ENCODE measurements at regions not wholly inside any gene's neighbourhood (a gene's known extent, or its start where the extent isn't known, plus 50 kb on each side); places are given as distances from the start of the nearest gene placed in this dataset.

DNA sequence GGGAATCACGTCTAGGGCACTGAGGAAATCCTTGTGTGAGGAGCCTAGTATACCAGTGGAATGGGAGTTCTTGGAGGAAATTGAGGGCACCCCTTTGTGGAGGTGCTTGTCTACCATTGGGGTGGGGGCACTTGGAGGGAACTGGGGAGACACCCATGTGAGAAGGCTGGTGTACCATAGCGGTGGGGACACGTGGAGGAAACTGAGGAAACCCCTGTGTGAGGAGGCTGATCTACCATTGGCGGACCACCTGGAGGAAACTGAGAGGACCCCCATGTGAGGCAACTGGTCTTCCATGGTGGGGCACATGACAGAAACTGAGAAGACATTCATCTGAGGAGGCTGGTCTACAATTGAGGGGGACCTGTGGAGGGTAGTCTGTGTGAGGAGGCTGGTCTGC lies 164.5 kb downstream of the FBLN2 start:
- TF ChIP-seq EZH2 (IDR thresholded peaks at IDR 0.05) (no peak), EZH2phosphoT487 (IDR thresholded peaks at IDR 0.05) (no peak)
- TF ChIP-seq, protein P1, sequence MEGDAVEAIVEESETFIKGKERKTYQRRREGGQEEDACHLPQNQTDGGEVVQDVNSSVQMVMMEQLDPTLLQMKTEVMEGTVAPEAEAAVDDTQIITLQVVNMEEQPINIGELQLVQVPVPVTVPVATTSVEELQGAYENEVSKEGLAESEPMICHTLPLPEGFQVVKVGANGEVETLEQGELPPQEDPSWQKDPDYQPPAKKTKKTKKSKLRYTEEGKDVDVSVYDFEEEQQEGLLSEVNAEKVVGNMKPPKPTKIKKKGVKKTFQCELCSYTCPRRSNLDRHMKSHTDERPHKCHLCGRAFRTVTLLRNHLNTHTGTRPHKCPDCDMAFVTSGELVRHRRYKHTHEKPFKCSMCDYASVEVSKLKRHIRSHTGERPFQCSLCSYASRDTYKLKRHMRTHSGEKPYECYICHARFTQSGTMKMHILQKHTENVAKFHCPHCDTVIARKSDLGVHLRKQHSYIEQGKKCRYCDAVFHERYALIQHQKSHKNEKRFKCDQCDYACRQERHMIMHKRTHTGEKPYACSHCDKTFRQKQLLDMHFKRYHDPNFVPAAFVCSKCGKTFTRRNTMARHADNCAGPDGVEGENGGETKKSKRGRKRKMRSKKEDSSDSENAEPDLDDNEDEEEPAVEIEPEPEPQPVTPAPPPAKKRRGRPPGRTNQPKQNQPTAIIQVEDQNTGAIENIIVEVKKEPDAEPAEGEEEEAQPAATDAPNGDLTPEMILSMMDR (IDR thresholded peaks at IDR 0.05): no peak
- Histone ChIP-seq H3K27me3 (no peaks in the 10 kb centered on the region), H3K27ac (no peak overlapping the region), H3K79me2 (ENCODE audit: low read depth) (no peaks in the 10 kb centered on the region), H2AFZ (replicated peaks) (no peak overlapping the region), H3K36me3 (no peaks in the 10 kb centered on the region), H4K20me1 (ENCODE audit: low read depth) (no peaks in the 10 kb centered on the region), H3K9me3 (ENCODE audit: low read depth) (no peaks in the 10 kb centered on the region), H3K4me2 (no peak overlapping the region), H3K4me1 (no peaks in the 10 kb centered on the region), H3K9ac (no peak overlapping the region), H3F3A (ENCODE audit: low read depth) (no peaks in the 10 kb centered on the region), H3K4me3 (no peak overlapping the region)
- Mint-ChIP-seq H3K27me3 (ENCODE audit: insufficient read depth, low read depth) (peaks cover 26% of the 10 kb centered on the region), H3K36me3 (no peaks in the 10 kb centered on the region), H3K4me1 (no peaks in the 10 kb centered on the region), H3K9me3 (peaks cover 51% of the 10 kb centered on the region), H3K4me3 (no peak overlapping the region), H3K27ac (no peak overlapping the region)
- DNase-seq (ENCODE audit: low spot score): no peak

DNA sequence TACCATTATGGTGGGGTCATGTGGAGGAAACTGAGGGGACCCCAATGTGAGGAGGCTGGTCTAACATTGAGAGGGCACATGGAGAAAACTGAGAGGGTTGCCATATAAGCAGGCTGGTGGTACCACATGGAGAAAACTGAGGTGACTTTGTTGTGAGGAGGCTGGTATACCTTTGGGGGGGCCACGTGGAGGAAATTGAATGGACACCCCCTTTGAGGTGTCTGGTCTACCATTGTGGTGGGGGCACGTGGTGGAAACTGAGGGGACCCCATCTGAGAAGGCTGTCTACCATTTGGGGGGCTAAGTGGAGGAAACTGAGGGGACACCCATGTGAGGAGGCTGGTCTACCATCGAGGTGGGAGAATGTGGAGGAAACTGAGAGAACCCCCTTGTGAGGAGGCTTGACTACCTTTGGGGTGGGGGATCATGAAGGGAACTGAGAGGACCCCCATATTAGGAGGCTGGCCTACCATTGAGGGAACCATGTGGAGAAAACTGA lies 163.8 kb downstream of the FBLN2 start:
- Histone ChIP-seq H3F3A (ENCODE audit: low read depth) (no peaks in the 10 kb centered on the region), H3K36me3 (no peaks in the 10 kb centered on the region), H4K20me1 (ENCODE audit: low read depth) (no peaks in the 10 kb centered on the region), H3K9me3 (ENCODE audit: low read depth) (no peaks in the 10 kb centered on the region), H3K27ac (no peak overlapping the region), H3K27me3 (no peaks in the 10 kb centered on the region), H3K79me2 (ENCODE audit: low read depth) (no peaks in the 10 kb centered on the region), H3K4me3 (no peak overlapping the region), H2AFZ (replicated peaks) (no peak overlapping the region), H3K9ac (no peak overlapping the region), H3K4me2 (no peak overlapping the region), H3K4me1 (no peaks in the 10 kb centered on the region)
- H3K4me1 Mint-ChIP-seq: no peaks in the 10 kb centered on the region
- TF ChIP-seq EZH2 (IDR thresholded peaks at IDR 0.05) (no peak), EZH2phosphoT487 (IDR thresholded peaks at IDR 0.05) (no peak)
- TF ChIP-seq, protein P1 (IDR thresholded peaks at IDR 0.05): no peak
- H3K4me3 Mint-ChIP-seq: no peak overlapping the region
- H3K9me3 Mint-ChIP-seq: peaks cover 56% of the 10 kb centered on the region
- H3K36me3 Mint-ChIP-seq: no peaks in the 10 kb centered on the region
- DNase-seq (ENCODE audit: low spot score): no peak
- H3K27me3 Mint-ChIP-seq (ENCODE audit: insufficient read depth, low read depth): peaks cover 30% of the 10 kb centered on the region
- no peak overlapping the region for H3K27ac Mint-ChIP-seq

DNA sequence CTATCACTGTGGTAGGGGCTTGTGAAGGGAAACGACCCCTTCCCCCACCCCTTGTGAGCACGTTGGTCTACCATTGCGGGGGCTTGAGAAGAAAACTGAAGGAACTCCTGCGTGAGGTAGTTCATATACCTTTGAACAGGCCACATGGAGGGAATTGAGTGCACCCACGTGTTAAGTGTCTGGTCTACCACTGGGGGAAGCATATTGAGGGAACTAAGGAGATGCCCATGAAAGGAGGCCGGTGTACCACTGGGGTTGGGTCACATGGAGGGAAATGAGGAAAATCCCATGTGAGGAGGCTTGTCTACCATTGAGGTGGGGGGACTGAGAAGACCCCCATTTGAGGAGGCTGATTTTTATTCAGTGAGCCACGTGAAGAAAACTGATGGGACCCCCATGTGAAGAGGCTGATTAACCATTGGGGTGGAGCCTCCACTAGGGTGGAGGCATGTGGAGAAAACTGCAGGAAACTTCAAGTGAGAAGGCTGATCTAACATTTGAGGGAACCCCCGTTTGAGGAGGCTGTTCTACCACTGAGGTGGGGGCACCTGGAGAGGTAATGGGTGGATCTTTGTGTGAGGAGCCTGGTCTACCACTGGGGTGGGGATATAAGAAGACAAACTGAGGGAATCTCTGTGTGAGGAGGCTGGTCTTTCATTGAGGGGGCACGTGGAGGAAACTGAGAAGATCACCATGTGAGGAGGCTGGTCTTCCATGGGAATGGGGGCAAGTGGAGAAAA lies 163.2 kb downstream of the FBLN2 start:
- H3K36me3 ChIP-seq: no peaks in the 10 kb centered on the region
- no peaks in the 10 kb centered on the region for H3K9me3 ChIP-seq (ENCODE audit: low read depth)
- H3K4me3 ChIP-seq: no peak overlapping the region
- TF ChIP-seq, protein P1 (IDR thresholded peaks at IDR 0.05): no peak
- TF ChIP-seq EZH2phosphoT487 (IDR thresholded peaks at IDR 0.05) (no peak), EZH2 (IDR thresholded peaks at IDR 0.05) (no peak)
- H3K27ac Mint-ChIP-seq: no peak overlapping the region
- no peaks in the 10 kb centered on the region for H3K36me3 Mint-ChIP-seq
- H3K27me3 Mint-ChIP-seq (ENCODE audit: insufficient read depth, low read depth): peaks cover 34% of the 10 kb centered on the region
- no peak for DNase-seq (ENCODE audit: low spot score)
- no peak overlapping the region for H3K9ac ChIP-seq
- no peak overlapping the region for H3K27ac ChIP-seq
- H3K4me1 Mint-ChIP-seq: no peaks in the 10 kb centered on the region
- H3K27me3 ChIP-seq: no peaks in the 10 kb centered on the region
- no peak overlapping the region for H3K4me2 ChIP-seq
- no peaks in the 10 kb centered on the region for H3K79me2 ChIP-seq (ENCODE audit: low read depth)
- no peaks in the 10 kb centered on the region for H3F3A ChIP-seq (ENCODE audit: low read depth)
- no peak overlapping the region for H3K4me3 Mint-ChIP-seq
- no peak overlapping the region for H2AFZ ChIP-seq (replicated peaks)
- peaks cover 62% of the 10 kb centered on the region for H3K9me3 Mint-ChIP-seq
- H4K20me1 ChIP-seq (ENCODE audit: low read depth): no peaks in the 10 kb centered on the region
- no peaks in the 10 kb centered on the region for H3K4me1 ChIP-seq

All from neural progenitor cell (in vitro differentiated cells).